ENCODE measurements at regions not wholly inside any gene's neighbourhood (a gene's known extent, or its start where the extent isn't known, plus 50 kb on each side); places are given as distances from the start of the nearest gene placed in this dataset.

DNA sequence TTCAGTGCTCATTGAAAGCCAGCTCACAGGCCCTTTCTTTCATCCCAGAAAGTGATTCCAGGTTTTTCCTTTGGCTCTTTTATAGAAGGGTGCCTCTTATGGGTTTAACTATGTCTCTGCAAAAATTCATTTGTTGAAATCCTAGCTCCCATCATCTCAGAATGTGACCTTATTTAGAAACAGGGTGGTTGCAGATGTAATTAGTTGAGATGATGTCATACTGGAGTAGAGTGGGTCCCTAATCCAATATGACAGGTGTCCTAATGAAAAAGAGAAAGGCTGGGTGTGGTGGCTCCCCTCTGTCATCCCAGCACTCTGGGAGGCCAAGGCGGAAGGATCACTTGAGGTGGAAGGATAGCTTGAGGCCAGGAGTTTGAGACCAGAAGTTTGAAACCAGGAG is 64.2 kb upstream of the FAM20A start:
- no peak for DNase-seq (ENCODE audit: low read depth in 2 of 3, low spot score in 2 of 3)

DNA sequence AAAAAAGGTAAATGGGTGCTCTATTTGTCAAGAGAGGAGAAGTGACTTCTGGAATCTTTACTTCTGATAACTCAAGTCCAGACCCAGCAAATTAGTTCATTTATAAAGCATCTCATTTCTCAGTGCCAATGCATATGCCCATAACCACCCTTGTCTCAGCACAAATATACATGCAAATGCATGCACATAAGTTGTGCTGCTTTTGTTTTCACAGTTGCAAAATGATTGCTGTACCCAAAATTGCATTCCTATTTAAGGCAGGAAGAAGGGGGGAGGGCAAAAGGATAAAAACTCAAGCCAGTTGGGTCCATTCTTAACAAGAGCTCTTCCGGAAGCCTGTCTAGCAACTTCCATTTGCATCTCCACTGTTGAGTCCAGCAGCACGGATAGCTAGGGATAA is 61.3 kb upstream of the FAM20A start:
- no peak for DNase-seq (ENCODE audit: low read depth in 2 of 3, low spot score in 2 of 3)

DNA sequence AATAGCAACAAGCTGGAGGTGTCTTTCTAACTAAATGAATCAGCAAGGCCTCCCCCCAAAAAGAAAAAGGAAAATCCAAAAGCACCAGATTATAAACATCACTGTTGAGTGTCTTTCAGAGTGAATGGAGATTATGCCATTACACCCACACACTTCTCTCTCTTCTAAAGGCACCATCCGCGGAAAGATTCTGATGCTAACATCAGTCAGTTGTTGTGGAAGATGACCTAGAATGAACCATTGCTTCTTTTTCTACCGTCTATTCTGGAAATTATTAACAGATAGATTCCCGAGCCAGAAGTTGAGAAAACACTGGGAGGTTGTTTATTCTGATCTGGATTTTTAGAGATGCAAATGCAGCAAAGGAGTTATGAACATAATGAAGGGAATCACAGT is 60.9 kb upstream of the FAM20A start:
- no peak for DNase-seq (ENCODE audit: low read depth in 2 of 3, low spot score in 2 of 3)

DNA sequence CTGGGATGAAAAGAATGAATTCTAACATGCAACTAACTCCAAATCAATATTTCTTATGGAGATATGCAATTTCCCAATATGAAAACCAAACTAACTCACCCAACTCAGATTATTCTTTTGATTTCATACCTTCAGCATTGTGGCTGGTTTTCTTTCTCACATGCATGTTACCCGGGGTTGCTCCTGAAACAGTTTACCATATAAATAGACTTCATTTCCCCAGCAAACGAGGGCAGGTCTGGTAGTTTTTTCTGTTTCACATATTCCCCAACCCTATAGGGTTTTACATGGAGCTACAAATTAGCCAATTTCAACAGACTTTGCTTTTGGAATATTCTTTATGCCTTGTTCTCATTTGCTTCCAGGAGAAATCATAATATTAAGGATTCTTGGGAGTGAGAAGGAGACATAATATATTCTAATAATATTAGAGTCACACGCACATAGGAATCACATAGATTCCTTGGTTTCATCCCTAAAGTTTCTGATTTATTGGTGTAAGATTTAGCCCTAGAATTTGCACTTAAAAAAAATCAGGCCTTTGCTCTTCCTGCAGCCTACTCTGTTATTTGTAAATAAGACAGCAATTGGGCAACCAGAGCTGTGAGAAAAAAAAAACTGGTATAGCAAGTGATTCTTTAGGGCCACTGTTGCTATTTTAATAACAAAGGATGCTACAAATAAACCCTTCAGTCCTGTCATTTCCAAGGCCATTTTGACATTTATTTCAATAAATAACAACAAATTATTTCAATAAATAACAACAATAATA is 60.3 kb upstream of the FAM20A start:
- DNase-seq (ENCODE audit: low read depth in 2 of 3, low spot score in 2 of 3): no peak

DNA sequence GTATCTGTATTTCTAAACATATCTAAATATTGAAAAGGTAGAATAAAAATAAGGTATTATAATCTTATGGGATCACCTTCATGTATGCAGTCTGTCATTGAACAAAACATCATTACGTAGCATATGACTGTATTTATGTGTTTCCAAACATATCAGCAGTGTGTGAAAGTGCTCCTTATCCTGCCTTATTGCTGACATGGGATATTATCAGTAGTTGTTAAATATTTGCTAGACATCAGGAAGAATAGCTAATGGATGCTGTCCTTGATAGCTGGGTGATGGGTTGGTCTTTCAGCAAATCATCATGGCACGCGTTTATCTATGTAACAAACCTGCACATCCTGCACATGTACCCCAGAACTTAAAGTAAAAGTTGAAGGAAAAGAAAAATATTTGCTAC is 59.1 kb upstream of the FAM20A start:
- DNase-seq (ENCODE audit: low read depth in 2 of 3, low spot score in 2 of 3): no peak

DNA sequence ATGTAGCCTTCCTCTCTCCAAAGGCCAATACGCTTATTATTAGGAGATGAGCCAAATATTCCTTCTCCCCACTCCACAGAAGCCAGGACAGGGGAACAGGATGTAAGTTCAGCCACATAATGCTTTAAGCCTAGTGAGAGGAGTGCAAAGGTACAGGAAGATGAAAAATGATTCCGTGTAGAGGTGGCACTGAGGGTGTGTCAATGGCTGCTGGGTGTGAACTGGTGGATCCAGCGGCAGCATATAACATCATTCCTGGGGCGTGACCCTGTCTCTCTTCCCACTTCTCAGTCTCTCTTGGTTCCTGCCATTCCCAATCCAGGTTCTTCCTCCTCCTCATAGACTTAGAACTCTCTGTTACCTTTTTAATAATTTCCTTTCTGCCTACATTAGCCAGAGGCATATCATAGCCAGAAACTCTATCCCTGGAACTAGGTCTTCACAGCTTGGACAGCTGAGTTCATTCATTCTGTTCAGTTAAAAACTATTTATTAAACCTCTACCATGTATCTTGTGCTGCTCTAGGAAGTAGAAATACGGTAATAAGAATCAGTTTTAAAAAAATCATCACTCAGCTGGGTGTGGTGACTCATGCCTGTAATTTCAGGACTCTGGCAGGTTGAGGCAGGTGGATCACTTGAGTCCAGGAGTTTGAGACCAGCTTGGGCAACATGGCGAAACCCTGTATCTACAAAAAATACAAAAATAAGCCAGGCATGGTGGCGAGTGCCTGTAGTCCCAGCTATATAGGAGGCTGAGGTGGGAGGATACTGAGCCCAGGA is 58.0 kb upstream of the FAM20A start:
- no peak for DNase-seq (ENCODE audit: low read depth in 2 of 3, low spot score in 2 of 3)

DNA sequence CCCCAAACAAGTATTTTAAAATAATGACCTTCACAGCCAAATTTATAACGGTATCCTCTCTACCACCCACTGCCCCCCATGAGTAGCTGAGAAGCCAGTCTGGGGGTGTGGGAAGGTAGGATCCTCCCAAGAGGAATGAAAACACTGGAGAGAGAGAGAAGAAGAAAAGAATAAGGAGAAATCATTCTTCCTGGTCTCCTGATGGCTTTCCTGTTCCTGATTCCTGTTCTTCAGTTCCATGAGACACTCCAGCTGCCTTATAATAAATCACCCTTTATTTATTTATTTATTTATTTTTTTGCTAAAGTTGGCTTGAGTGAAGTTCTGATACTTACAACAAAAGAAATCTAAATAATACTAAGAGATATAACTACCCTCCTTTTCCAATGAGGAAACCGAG is 56.4 kb upstream of the FAM20A start:
- DNase-seq (ENCODE audit: low read depth in 2 of 3, low spot score in 2 of 3): no peak

DNA sequence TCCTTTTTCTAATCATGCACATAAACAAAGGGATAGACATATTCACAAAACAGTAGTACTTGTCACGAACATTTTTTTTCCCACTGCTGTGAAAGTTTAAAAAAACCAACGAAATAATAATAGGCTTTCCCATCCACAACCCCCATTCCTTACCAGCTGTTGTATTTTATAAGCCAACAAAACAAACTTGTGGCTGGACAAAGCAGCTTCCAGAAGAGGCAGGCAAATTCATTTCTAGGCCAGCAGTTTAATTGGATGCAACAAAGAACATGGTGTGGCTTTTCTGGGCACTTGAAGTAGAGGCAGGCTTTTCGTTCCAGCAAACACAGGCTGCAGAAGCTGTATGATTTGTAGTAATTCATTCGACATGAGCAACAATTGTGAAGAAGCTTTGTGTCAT is 56.0 kb upstream of the FAM20A start:
- DNase-seq (ENCODE audit: low read depth in 2 of 3, low spot score in 2 of 3): no peak

DNA sequence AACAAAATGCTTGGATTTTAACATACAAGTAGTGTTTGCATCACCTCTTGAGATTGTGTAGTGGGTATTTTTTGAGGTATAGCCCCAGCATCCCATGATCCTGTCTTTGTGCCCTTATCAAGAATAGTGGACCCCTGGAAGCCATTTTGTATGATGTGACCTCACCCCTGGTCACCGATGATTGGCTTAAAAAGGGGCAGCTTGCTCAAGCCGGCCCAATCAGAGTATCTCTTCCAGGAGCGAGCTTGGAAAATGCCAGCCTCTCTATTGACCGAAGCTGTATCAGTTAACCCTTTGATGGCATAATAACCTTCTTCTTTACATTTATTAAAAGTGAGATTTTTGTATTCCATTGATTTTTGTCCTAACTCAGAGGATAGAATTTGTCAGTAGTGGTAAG is 55.5 kb upstream of the FAM20A start:
- no peak for DNase-seq (ENCODE audit: low read depth in 2 of 3, low spot score in 2 of 3)
